OCI-LY3 (cell line): ENCODE measurements at regions not wholly inside any gene's neighbourhood (a gene's known extent, or its start where the extent isn't known, plus 50 kb on each side); places are given as distances from the start of the nearest gene placed in this dataset.

ENCODE experiments used
- EZH2phosphoT487 ChIP-seq: fragments of 200-600 bp; shearing (Covaris generic); IDR thresholded peaks from 2 replicates; pipeline ENCODE4 v1.6.1; 2018; ENCODE audit warnings: antibody characterized with exemption, mixed run types, low read depth
- TF ChIP-seq, protein P1 (sequence below): fragments of 200-600, 300-600 bp; sonication (generic); IDR thresholded peaks from 2 replicates; pipeline ENCODE4 v1.5.1; 2014; ENCODE audit warnings: antibody characterized with exemption, low read length, low read depth

DNA sequence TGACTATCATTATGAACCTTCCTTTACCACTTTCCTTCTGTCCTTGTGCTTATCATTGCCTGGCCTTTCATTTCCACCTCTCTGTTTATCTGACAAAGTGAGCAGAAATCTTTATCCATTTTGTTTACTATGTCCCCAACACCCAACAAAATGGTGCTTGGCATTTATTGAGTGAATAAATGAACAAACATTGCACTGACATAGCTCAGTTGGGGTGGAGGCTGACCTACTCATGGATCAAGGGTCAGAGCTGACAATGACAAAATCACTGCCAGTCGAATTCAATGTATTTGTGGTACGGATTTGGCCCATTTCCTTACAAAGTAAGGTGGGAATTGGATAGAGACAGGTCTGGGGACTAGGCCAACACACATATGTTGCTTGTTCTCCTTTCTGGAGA lies 257.4 kb upstream of the PLXNA2 start:
- no peak for TF ChIP-seq EZH2phosphoT487
- TF ChIP-seq, protein P1, sequence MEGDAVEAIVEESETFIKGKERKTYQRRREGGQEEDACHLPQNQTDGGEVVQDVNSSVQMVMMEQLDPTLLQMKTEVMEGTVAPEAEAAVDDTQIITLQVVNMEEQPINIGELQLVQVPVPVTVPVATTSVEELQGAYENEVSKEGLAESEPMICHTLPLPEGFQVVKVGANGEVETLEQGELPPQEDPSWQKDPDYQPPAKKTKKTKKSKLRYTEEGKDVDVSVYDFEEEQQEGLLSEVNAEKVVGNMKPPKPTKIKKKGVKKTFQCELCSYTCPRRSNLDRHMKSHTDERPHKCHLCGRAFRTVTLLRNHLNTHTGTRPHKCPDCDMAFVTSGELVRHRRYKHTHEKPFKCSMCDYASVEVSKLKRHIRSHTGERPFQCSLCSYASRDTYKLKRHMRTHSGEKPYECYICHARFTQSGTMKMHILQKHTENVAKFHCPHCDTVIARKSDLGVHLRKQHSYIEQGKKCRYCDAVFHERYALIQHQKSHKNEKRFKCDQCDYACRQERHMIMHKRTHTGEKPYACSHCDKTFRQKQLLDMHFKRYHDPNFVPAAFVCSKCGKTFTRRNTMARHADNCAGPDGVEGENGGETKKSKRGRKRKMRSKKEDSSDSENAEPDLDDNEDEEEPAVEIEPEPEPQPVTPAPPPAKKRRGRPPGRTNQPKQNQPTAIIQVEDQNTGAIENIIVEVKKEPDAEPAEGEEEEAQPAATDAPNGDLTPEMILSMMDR, result no peak
